ENCODE measurements at regions not wholly inside any gene's neighbourhood (a gene's known extent, or its start where the extent isn't known, plus 50 kb on each side); places are given as distances from the start of the nearest gene placed in this dataset.

DNA sequence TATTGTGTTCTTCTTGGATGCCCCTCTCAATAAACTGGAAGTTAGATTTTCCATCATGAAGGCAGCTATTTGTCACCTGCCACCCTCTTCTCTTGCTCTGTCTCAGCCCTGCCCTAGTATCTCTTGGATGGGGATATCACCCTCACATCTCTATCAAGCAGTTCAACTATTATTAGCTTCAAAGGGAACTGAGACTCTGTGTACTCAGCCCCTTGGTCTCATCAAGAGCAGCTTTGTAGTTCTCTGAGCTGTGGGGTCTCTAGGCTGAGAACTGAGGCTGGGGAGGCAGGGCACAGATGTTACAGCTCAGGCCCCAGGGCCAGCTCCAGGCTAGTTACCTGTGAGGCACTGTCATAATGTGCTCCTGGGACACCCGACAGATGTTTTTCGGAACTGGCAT lies 130.3 kb downstream of the DAD1 start:
- Histone ChIP-seq H3K27me3 (ENCODE audit: insufficient read depth, low read length, poor library complexity, severe bottlenecking) (peaks cover 42% of the 10 kb centered on the region), H3K4me3 (ENCODE audit: low read length, poor library complexity, severe bottlenecking) (peak overlapping the region; percentile 75), H3K4me1 (ENCODE audit: insufficient read depth, low read length, poor library complexity, severe bottlenecking) (peaks cover 72% of the 10 kb centered on the region), H4K20me1 (ENCODE audit: insufficient read depth, low read length, poor library complexity, severe bottlenecking) (peaks cover 7% of the 10 kb centered on the region), H3K9ac (ENCODE audit: low read depth, low read length, poor library complexity, severe bottlenecking) (peak overlapping the region; percentile 93), H3K4me2 (ENCODE audit: low read depth, low read length, poor library complexity, severe bottlenecking) (peak overlapping the region; percentile 67), H2AFZ (ENCODE audit: low read length) (no peak overlapping the region), H3K9me2 (replicated peaks; ENCODE audit: low read depth, low read length) (no peaks in the 10 kb centered on the region), H3K79me2 (ENCODE audit: insufficient read depth, low read length) (peaks cover 74% of the 10 kb centered on the region), H3K9me3 (ENCODE audit: insufficient read depth, low read depth, low read length) (no peaks in the 10 kb centered on the region), H3K36me3 (ENCODE audit: insufficient read depth, low read length) (peaks cover 49% of the 10 kb centered on the region), H3F3A (ENCODE audit: low read depth) (peaks cover 15% of the 10 kb centered on the region)
- TF ChIP-seq EZH2phosphoT487 (IDR thresholded peaks at IDR 0.05; ENCODE audit: borderline replicate concordance), result no peak
- TF ChIP-seq, protein P1, sequence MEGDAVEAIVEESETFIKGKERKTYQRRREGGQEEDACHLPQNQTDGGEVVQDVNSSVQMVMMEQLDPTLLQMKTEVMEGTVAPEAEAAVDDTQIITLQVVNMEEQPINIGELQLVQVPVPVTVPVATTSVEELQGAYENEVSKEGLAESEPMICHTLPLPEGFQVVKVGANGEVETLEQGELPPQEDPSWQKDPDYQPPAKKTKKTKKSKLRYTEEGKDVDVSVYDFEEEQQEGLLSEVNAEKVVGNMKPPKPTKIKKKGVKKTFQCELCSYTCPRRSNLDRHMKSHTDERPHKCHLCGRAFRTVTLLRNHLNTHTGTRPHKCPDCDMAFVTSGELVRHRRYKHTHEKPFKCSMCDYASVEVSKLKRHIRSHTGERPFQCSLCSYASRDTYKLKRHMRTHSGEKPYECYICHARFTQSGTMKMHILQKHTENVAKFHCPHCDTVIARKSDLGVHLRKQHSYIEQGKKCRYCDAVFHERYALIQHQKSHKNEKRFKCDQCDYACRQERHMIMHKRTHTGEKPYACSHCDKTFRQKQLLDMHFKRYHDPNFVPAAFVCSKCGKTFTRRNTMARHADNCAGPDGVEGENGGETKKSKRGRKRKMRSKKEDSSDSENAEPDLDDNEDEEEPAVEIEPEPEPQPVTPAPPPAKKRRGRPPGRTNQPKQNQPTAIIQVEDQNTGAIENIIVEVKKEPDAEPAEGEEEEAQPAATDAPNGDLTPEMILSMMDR (conservative IDR thresholded peaks at IDR 0.05; ENCODE audit: low read length), result no peak

DNA sequence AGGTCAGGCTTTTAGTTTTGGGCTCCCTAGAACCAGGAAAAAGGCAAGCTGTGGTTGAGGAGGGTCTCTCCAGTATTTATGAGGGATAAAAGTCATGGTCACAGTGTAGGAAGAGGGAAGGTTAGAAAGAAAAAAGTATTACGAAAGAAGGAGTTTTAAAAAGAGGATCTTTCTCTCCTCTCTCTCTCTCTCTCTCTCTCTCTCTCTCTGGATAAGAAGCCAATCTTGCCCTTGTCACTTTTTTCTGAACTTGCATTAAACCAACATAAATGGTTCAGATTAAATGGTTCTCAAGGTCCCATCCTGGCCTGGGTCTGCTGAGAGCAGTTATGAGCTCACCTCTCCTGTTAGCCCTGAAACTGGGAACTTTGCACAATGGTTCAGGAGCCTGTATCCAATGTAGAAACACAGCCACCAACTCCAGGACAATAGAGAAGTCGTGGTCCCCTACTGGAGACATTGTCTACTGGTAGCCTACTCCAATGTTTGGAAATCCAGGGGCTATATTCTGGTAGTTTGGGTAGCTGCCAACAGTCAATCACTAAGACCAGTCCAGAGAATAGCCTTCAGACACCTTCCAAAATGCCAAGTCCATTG lies 131.9 kb downstream of the DAD1 start:
- H3K4me2 ChIP-seq (ENCODE audit: low read depth, low read length, poor library complexity, severe bottlenecking), result peak overlapping the region; percentile 67
- peaks cover 58% of the 10 kb centered on the region for H3K79me2 ChIP-seq (ENCODE audit: insufficient read depth, low read length)
- peaks cover 15% of the 10 kb centered on the region for H3F3A ChIP-seq (ENCODE audit: low read depth)
- H3K27me3 ChIP-seq (ENCODE audit: insufficient read depth, low read length, poor library complexity, severe bottlenecking), result peaks cover 42% of the 10 kb centered on the region
- H3K9me2 ChIP-seq (replicated peaks; ENCODE audit: low read depth, low read length), result no peaks in the 10 kb centered on the region
- peak overlapping the region; percentile 75 for H3K4me3 ChIP-seq (ENCODE audit: low read length, poor library complexity, severe bottlenecking)
- H3K9ac ChIP-seq (ENCODE audit: low read depth, low read length, poor library complexity, severe bottlenecking), result peak overlapping the region; percentile 93
- peaks cover 34% of the 10 kb centered on the region for H3K36me3 ChIP-seq (ENCODE audit: insufficient read depth, low read length)
- H3K9me3 ChIP-seq (ENCODE audit: insufficient read depth, low read depth, low read length), result no peaks in the 10 kb centered on the region
- H3K4me1 ChIP-seq (ENCODE audit: insufficient read depth, low read length, poor library complexity, severe bottlenecking), result peaks cover 71% of the 10 kb centered on the region
- TF ChIP-seq, protein P1 (conservative IDR thresholded peaks at IDR 0.05; ENCODE audit: low read length), result no peak; the same call in 1 of the 2 replicates
- no peak for TF ChIP-seq EZH2phosphoT487 (IDR thresholded peaks at IDR 0.05; ENCODE audit: borderline replicate concordance)
- no peak overlapping the region for H2AFZ ChIP-seq (ENCODE audit: low read length)
- H4K20me1 ChIP-seq (ENCODE audit: insufficient read depth, low read length, poor library complexity, severe bottlenecking), result no peaks in the 10 kb centered on the region

DNA sequence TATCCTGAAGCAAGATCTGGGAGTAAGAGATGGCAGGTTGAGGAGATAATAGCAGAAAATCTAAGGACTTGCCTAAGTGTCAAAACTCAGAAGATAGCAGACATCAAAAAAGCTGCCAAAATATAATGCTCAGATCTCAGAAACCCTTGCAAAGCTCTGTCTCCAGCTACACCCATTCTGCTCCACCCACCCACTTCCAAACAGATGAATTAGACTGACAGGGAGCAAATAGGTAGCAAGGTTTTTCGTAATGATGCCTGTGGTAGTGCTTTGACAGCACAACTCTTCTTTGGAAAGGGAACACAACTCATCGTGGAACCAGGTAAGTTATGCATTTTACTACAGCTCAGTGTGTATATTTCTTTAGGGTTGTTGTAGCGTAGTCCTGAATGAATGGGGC lies 132.6 kb downstream of the DAD1 start:
- H3K9me2 ChIP-seq (replicated peaks; ENCODE audit: low read depth, low read length), result no peaks in the 10 kb centered on the region
- no peaks in the 10 kb centered on the region for H4K20me1 ChIP-seq (ENCODE audit: insufficient read depth, low read length, poor library complexity, severe bottlenecking)
- peaks cover 15% of the 10 kb centered on the region for H3F3A ChIP-seq (ENCODE audit: low read depth)
- no peak for TF ChIP-seq EZH2phosphoT487 (IDR thresholded peaks at IDR 0.05; ENCODE audit: borderline replicate concordance)
- TF ChIP-seq, protein P1 (conservative IDR thresholded peaks at IDR 0.05; ENCODE audit: low read length), result no peak
- no peaks in the 10 kb centered on the region for H3K9me3 ChIP-seq (ENCODE audit: insufficient read depth, low read depth, low read length)
- H3K79me2 ChIP-seq (ENCODE audit: insufficient read depth, low read length), result peaks cover 51% of the 10 kb centered on the region
- no peak overlapping the region for H2AFZ ChIP-seq (ENCODE audit: low read length)
- peaks cover 35% of the 10 kb centered on the region for H3K27me3 ChIP-seq (ENCODE audit: insufficient read depth, low read length, poor library complexity, severe bottlenecking)
- peaks cover 27% of the 10 kb centered on the region for H3K36me3 ChIP-seq (ENCODE audit: insufficient read depth, low read length)
- H3K4me1 ChIP-seq (ENCODE audit: insufficient read depth, low read length, poor library complexity, severe bottlenecking), result peaks cover 68% of the 10 kb centered on the region
- H3K4me2 ChIP-seq (ENCODE audit: low read depth, low read length, poor library complexity, severe bottlenecking), result peak overlapping the region; percentile 67
- H3K9ac ChIP-seq (ENCODE audit: low read depth, low read length, poor library complexity, severe bottlenecking), result peak overlapping the region; percentile 93
- peak overlapping the region; percentile 75 for H3K4me3 ChIP-seq (ENCODE audit: low read length, poor library complexity, severe bottlenecking)

Measured in Loucy (cell line).